Heart left ventricle (tissue), 16 donors: ENCODE measurements at regions not wholly inside any gene's neighbourhood (a gene's known extent, or its start where the extent isn't known, plus 50 kb on each side); places are given as distances from the start of the nearest gene placed in this dataset.

ENCODE experiments used
- ATAC-seq, 4 donors: fragments of 200-7000 bp; cut with Tn5 transposase; one replicate each; pipeline ENCODE4 v1.9.1; 2020 to 2022; ENCODE audit warnings: moderate library complexity in 4 of 4, mild to moderate bottlenecking in 3 of 4, moderate number of reproducible peaks in 1 of 4
- DNase-seq, 5 donors: peaks; one replicate each; pipeline ENCODE4 v3.0.0-alpha.2; 2020
- H3K27ac ChIP-seq, 12 donors: fragments of 200-600 bp; sonication (generic) in 4 of 12; one replicate each; pipeline versions ENCODE4 v1.5.0 to v1.8.0; 2016 to 2022; ENCODE audit warnings: mild to moderate bottlenecking in 2 of 12
- H3K27me3 ChIP-seq, 9 donors: fragments of 200-600 bp; sonication (generic) in 2 of 9; one replicate each; pipeline versions ENCODE4 v1.5.1 to v1.8.0; 2016 to 2022; ENCODE audit warnings: mild to moderate bottlenecking in 3 of 9
- H3K36me3 ChIP-seq, 9 donors: fragments of 200-600 bp; sonication (generic) in 2 of 9; one replicate each; pipeline versions ENCODE4 v1.5.0 to v1.8.0; 2018 to 2022; ENCODE audit warnings: mild to moderate bottlenecking in 2 of 9
- H3K4me1 ChIP-seq, 12 donors: fragments of 200-600 bp; sonication (generic) in 4 of 12; one replicate each; pipeline versions ENCODE4 v1.5.0 to v1.8.0; 2016 to 2022; ENCODE audit warnings: mild to moderate bottlenecking in 3 of 12
- H3K4me3 ChIP-seq, 12 donors: fragments of 200-600 bp; sonication (generic) in 4 of 12; one replicate each; pipeline versions ENCODE4 v1.5.0 to v1.8.0; 2017 to 2022; ENCODE audit warnings: mild to moderate bottlenecking in 9 of 12, moderate library complexity in 4 of 12
- H3K9me3 ChIP-seq, 12 donors: fragments of 200-600 bp; sonication (generic) in 4 of 12; one replicate each; pipeline versions ENCODE4 v1.5.0 to v1.8.0; 2016 to 2022; ENCODE audit warnings: mild to moderate bottlenecking in 1 of 12
- POLR2A ChIP-seq, 2 donors: fragments of 450-650 bp; IDR thresholded peaks; one replicate each; pipeline ENCODE4 v1.6.1; 2017; ENCODE audit warnings: antibody characterized with exemption in 2 of 2, mild to moderate bottlenecking in 2 of 2, moderate library complexity in 2 of 2
- WGBS, 4 donors: extraction: QIAGEN DNeasy Blood & Tissue Kit in 2 of 4; methylation state at CpG; one replicate each; pipeline versions ENCODE4 v1.1.5 to v1.1.7; 2013 to 2018; 5-methylcytosine and 5-hydroxymethylcytosine counted together
- intact Hi-C, 10 donors: fragments of 100-400 bp; cut with DNase I; formaldehyde crosslinking; loops; one replicate each; pipeline versions ENCODE4 v1.11.1 to v1.14.2; 2022
- TF ChIP-seq, protein P1 (sequence below), 12 donors: fragments of 200-600 bp; sonication (generic) in 4 of 12; IDR thresholded peaks; one replicate each; pipeline versions ENCODE4 v1.5.0 to v1.8.0; 2018 to 2022; ENCODE audit warnings: antibody characterized with exemption in 12 of 12, mild to moderate bottlenecking in 5 of 12
- donor health status: ischemic (EF 13 %, LVEDD 7.1; RV severe dilation, severe dysfunction).
- donor health status: healthy with polysubstance abuse.
- donor health status: DM: no; HTN: yes; CAD: no.
- donor health status: DM: no; HTN: no; CAD: no.
- donor health status: ischemic (EF 25% LVEDD 6.9; RV normal size, moderate dysfunction).
- donor health status: ischemic (EF 25% LVEDD 5.7; RV mildly dilated, moderate dysfunction).
- donor health status: healthy.
- donor health status: DM: yes; HTN: yes; CAD: no.
- donor health status: ischemic (EF 35%, LVEDD 5.7; RV mildly dilated, moderate dysfunction).
- donor health status: nonischemic (EF 11% LVEDD 7.7; RV severe dilation, severe dysfunction).
- donor health status: DM: yes; HTN: yes; CAD: no.
- donor health status: PGD.
- donor health status: ischemic (EF 29% LVEDD 5.4; RV normal size, mild dysfunction).
- donor health status: nonischemic (EF 23%, LVEDD 6.1; RV moderate dilation, normal function).

DNA sequence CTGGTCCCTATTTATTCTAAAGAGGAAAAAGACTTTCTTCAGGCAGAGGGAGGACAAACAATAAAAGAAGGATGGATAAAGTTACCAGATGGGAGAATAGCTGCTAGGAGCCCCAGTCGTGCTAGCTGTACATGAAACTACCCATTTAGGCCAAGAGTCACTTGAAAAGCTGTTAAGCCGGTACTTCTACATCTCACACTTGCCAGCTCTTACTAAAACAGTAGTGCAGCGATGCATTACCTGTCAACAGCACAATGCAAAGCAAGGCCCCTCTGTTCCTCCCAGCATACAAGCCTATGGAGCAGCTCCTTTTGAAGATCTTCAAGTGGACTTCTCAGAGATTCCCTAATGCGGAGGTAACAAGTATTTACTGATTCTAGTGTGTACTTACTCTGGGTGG lies 1138.8 kb downstream of the ARAP2 start:
- DNase-seq (no peak), ATAC-seq (no peak)
- 75 to 80% (median 79%) methylated on average over 4 of the region's 4 CpGs for WGBS, 4 donors
- no peak overlapping the region for H3K4me3 ChIP-seq
- H3K4me1 ChIP-seq: no peaks in the 10 kb centered on the region
- no peaks in the 10 kb centered on the region for H3K36me3 ChIP-seq
- peaks cover 0 to 5% (median 0%) of the 10 kb centered on the region in 12 donors for H3K9me3 ChIP-seq
- intact Hi-C loops: no loop called here
- no peak overlapping the region for H3K27ac ChIP-seq
- TF ChIP-seq, protein P1, sequence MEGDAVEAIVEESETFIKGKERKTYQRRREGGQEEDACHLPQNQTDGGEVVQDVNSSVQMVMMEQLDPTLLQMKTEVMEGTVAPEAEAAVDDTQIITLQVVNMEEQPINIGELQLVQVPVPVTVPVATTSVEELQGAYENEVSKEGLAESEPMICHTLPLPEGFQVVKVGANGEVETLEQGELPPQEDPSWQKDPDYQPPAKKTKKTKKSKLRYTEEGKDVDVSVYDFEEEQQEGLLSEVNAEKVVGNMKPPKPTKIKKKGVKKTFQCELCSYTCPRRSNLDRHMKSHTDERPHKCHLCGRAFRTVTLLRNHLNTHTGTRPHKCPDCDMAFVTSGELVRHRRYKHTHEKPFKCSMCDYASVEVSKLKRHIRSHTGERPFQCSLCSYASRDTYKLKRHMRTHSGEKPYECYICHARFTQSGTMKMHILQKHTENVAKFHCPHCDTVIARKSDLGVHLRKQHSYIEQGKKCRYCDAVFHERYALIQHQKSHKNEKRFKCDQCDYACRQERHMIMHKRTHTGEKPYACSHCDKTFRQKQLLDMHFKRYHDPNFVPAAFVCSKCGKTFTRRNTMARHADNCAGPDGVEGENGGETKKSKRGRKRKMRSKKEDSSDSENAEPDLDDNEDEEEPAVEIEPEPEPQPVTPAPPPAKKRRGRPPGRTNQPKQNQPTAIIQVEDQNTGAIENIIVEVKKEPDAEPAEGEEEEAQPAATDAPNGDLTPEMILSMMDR (IDR thresholded peaks at IDR 0.05): no peak
- H3K27me3 ChIP-seq: no peaks in the 10 kb centered on the region

DNA sequence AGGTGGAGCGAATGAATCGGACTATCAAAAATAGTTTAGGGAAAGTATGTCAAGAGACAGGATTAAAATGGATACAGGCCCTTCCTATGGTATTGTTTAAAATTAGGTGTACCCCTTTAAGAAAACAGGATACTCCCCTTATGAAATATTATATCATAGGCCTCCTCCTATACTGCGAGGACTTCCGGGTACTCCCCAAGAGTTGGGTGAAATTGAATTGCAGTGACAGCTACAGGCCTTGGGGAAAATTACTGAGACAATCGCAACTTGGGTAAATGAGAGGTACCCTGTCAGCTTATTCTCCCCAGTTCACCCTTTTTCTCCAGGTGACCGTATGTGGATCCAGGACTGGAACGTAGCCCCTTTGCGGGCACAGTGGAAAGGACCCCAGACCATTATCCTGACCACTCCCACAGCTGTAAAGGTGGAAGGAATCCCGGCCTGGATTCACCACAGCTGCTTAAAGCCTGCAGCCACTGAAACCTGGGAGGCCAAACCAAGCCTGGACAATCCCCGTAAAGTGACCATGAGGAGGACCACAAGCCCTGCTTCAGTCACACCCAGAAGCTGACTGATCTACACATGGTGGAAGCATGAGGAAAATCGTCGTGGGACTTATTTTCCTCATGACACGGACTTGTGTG lies 1138.1 kb downstream of the ARAP2 start:
- intact Hi-C loops: no loop called here
- H3K36me3 ChIP-seq: no peaks in the 10 kb centered on the region
- H3K4me3 ChIP-seq: no peak overlapping the region
- TF ChIP-seq POLR2A (IDR thresholded peaks at IDR 0.05): no peak
- TF ChIP-seq, protein P1 (IDR thresholded peaks at IDR 0.05): no peak
- DNase-seq (no peak), ATAC-seq (no peak)
- no peaks in the 10 kb centered on the region for H3K4me1 ChIP-seq
- H3K27me3 ChIP-seq: no peaks in the 10 kb centered on the region
- 82 to 92% (median 85%) methylated on average over 13 of the region's 13 CpGs for WGBS, 4 donors
- peaks cover 0 to 5% (median 0%) of the 10 kb centered on the region in 12 donors for H3K9me3 ChIP-seq
- no peak overlapping the region for H3K27ac ChIP-seq

DNA sequence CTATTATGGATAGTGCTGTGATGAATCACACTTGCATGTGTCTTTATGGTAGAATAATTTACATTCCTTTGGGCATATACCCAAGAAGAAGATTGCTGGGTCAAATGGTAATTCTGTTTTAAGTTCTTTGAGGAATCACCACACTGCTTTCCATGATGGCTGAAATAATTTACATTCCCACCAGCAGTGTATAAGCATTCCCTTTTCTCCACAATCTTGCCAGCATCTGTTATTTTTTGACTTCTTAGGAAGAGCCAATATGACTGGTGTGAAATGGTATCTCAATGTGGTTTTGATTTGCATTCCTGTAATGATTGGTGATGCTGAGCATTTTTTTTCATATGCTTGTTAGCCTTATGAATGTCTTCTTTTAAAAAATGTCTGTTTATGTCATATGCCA lies 1120.2 kb downstream of the ARAP2 start:
- Histone ChIP-seq H3K9me3 (peaks cover 0 to 13% (median 0%) of the 10 kb centered on the region in 12 donors), H3K36me3 (no peaks in the 10 kb centered on the region), H3K4me3 (no peak overlapping the region), H3K27me3 (no peaks in the 10 kb centered on the region), H3K4me1 (no peaks in the 10 kb centered on the region), H3K27ac (no peak overlapping the region)
- intact Hi-C loops: no loop called here
- no peak for ATAC-seq
- TF ChIP-seq POLR2A (IDR thresholded peaks at IDR 0.05): no peak
- TF ChIP-seq, protein P1 (IDR thresholded peaks at IDR 0.05): no peak
- DNase-seq: no peak

DNA sequence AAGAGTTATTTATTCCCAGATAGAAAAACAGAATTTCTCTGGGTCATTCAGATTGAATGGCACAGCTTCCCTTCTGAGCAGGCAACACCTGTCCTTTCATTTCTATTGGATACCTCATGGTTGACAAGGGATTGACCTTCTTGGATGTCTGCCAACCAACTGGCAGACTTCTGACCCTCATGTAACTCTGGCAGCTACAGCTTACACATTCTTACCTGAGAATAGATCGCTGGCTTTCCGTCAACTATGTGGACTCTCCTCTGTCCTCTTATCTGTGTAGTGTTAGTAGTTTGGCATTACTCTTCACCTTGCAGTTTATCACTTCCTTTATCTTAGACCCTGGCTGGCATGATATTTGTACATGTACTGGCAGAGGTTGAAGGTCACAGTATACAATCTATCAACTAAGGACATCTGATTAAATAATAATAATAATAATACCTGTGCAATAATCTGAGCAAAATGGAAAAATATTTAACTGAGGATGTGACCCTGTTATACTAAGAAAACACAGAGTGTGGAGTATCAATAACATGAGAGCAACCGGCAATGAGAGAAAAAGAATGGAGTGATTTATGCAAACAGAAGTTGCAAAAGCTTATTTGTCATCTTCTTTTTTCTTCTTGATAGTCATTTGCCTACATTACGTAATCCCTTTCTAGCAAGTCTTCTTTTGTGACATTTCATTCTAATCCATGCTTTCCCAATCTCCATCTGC lies 1118.2 kb downstream of the ARAP2 start:
- ATAC-seq (no peak), DNase-seq (no peak)
- TF ChIP-seq, protein P1 (IDR thresholded peaks at IDR 0.05): no peak
- no peak for TF ChIP-seq POLR2A (IDR thresholded peaks at IDR 0.05)
- WGBS, 4 donors: 54 to 73% (median 64%) methylated on average over 4 of the region's 4 CpGs
- Histone ChIP-seq H3K9me3 (peaks cover 0 to 13% (median 0%) of the 10 kb centered on the region in 12 donors), H3K4me3 (no peak overlapping the region), H3K27ac (no peak overlapping the region), H3K4me1 (no peaks in the 10 kb centered on the region), H3K27me3 (no peaks in the 10 kb centered on the region), H3K36me3 (no peaks in the 10 kb centered on the region)
- intact Hi-C loops: no loop called here
